H9 (cell line): ENCODE measurements at regions not wholly inside any gene's neighbourhood (a gene's known extent, or its start where the extent isn't known, plus 50 kb on each side); places are given as distances from the start of the nearest gene placed in this dataset.

Experiments used
- DNase-seq: peaks from one replicate; pipeline ENCODE4 v3.0.0-alpha.2; 2017
- H2AFZ ChIP-seq: one replicate; pipeline ENCODE4 v1.6.1; 2013; ENCODE audit warnings: mild to moderate bottlenecking, low read length, control low read depth, moderate library complexity
- H2AK5ac ChIP-seq: 2 replicates; pipeline ENCODE4 v1.6.1; 2013; ENCODE audit warnings: low read length, control low read depth, mixed read lengths; ENCODE audit not compliant: insufficient read length
- H2BK120ac ChIP-seq: one replicate; pipeline ENCODE4 v1.6.1; 2013; ENCODE audit warnings: low read depth, mild to moderate bottlenecking, low read length, control low read depth, inconsistent platforms; ENCODE audit not compliant: poor library complexity, severe bottlenecking
- H2BK12ac ChIP-seq: 2 replicates; pipeline ENCODE4 v1.6.1; 2013; ENCODE audit warnings: low read length, control low read depth, mixed read lengths, low read depth; ENCODE audit not compliant: insufficient read length
- H2BK15ac ChIP-seq: 2 replicates; pipeline ENCODE4 v1.6.1; 2013; ENCODE audit warnings: low read depth, low read length, control low read depth
- H2BK20ac ChIP-seq: one replicate; pipeline ENCODE4 v1.6.1; 2013; ENCODE audit warnings: low read depth, mild to moderate bottlenecking, low read length, control low read depth, inconsistent platforms; ENCODE audit not compliant: poor library complexity, severe bottlenecking
- H2BK5ac ChIP-seq: 2 replicates; pipeline ENCODE4 v1.6.1; 2013; ENCODE audit warnings: low read length, control low read depth, mixed read lengths; ENCODE audit not compliant: insufficient read length
- H3K14ac ChIP-seq: 2 replicates; pipeline ENCODE4 v1.6.1; 2013; ENCODE audit warnings: low read length, control low read depth; ENCODE audit not compliant: insufficient read depth
- H3K18ac ChIP-seq: 2 replicates; pipeline ENCODE4 v1.6.1; 2013; ENCODE audit warnings: low read depth, mild to moderate bottlenecking, mixed read lengths, low read length, control low read depth; ENCODE audit not compliant: insufficient read length
- H3K23ac ChIP-seq: 2 replicates; pipeline ENCODE4 v1.6.1; 2013; ENCODE audit warnings: low read length, control low read depth, mixed read lengths, low read depth; ENCODE audit not compliant: insufficient read length
- H3K23me2 ChIP-seq: 2 replicates; pipeline ENCODE4 v1.6.1; 2013; ENCODE audit warnings: low read depth, mild to moderate bottlenecking, mixed read lengths, low read length, control low read depth; ENCODE audit not compliant: insufficient read length, poor library complexity, severe bottlenecking
- H3K27ac ChIP-seq: 2 replicates; pipeline ENCODE4 v1.5.1; 2013; ENCODE audit warnings: low read length, control low read depth, mixed read lengths, low read depth; ENCODE audit not compliant: insufficient read length
- H3K27me3 ChIP-seq: 2 replicates; pipeline ENCODE4 v1.6.1; 2013; ENCODE audit warnings: low read length, control low read depth, inconsistent platforms; ENCODE audit not compliant: insufficient read depth
- H3K4ac ChIP-seq: 2 replicates; pipeline ENCODE4 v1.6.1; 2013; ENCODE audit warnings: low read depth, mild to moderate bottlenecking, control low read depth, inconsistent platforms, low read length, moderate library complexity
- H3K4me1 ChIP-seq: 2 replicates; pipeline ENCODE4 v1.6.1; 2013; ENCODE audit warnings: low read length, control low read depth, inconsistent platforms; ENCODE audit not compliant: insufficient read depth
- H3K4me2 ChIP-seq: 2 replicates; pipeline ENCODE4 v1.6.1; 2013; ENCODE audit warnings: low read length, control low read depth, mixed read lengths; ENCODE audit not compliant: insufficient read length, insufficient read depth
- H3K56ac ChIP-seq: 2 replicates; pipeline ENCODE4 v1.6.1; 2013; ENCODE audit warnings: low read depth, mild to moderate bottlenecking, mixed read lengths, low read length, control low read depth; ENCODE audit not compliant: insufficient read length
- H3K79me1 ChIP-seq: 2 replicates; pipeline ENCODE4 v1.6.1; 2013; ENCODE audit warnings: low read depth, mild to moderate bottlenecking, moderate library complexity, low read length, control low read depth, inconsistent platforms; ENCODE audit not compliant: insufficient read depth, poor library complexity, severe bottlenecking
- H3K79me2 ChIP-seq: 2 replicates; pipeline ENCODE4 v1.6.1; 2013; ENCODE audit warnings: low read length, control low read depth, inconsistent platforms; ENCODE audit not compliant: insufficient read depth
- H3K9ac ChIP-seq: 2 replicates; pipeline ENCODE4 v1.6.1; 2013; ENCODE audit warnings: low read length, control low read depth, mixed read lengths; ENCODE audit not compliant: insufficient read length; ENCODE audit errors: extremely low read depth
- H3K9me3 ChIP-seq: one replicate; pipeline ENCODE4 v1.6.1; 2013; ENCODE audit warnings: low read depth, low read length, inconsistent platforms; ENCODE audit not compliant: control insufficient read depth
- H3T11ph ChIP-seq: one replicate; pipeline ENCODE4 v1.6.1; 2013; ENCODE audit warnings: mild to moderate bottlenecking, low read length, control low read depth, inconsistent platforms
- H4K20me1 ChIP-seq: one replicate; pipeline ENCODE4 v1.6.1; 2013; ENCODE audit not compliant: control insufficient read depth, insufficient read length, insufficient read depth
- H4K5ac ChIP-seq: 2 replicates; pipeline ENCODE4 v1.6.1; 2013; ENCODE audit warnings: low read depth, mild to moderate bottlenecking, mixed read lengths, low read length, control low read depth; ENCODE audit not compliant: insufficient read length
- H4K8ac ChIP-seq: replicated peaks from 2 replicates; pipeline ENCODE4 v1.6.1; 2013; ENCODE audit warnings: low read length, control low read depth, mixed read lengths, low read depth; ENCODE audit not compliant: insufficient read length
- H4K91ac ChIP-seq: 2 replicates; pipeline ENCODE4 v1.6.1; 2013; ENCODE audit warnings: low read depth, mild to moderate bottlenecking, moderate library complexity, mixed read lengths, low read length, control low read depth; ENCODE audit not compliant: insufficient read length
- H3K27ac Mint-ChIP-seq, 3 experiments: 2 replicates in 2 of 3; 3 replicates in 1 of 3; pipeline ENCODE4 v1.8.0; 2020 to 2021; ENCODE audit warnings: mixed read lengths in 3 of 3, mild to moderate bottlenecking in 1 of 3, moderate library complexity in 1 of 3
- H3K27me3 Mint-ChIP-seq: 2 replicates; pipeline ENCODE4 v1.8.0; 2021; ENCODE audit warnings: low read depth, mild to moderate bottlenecking, moderate library complexity, mixed read lengths
- H3K36me3 Mint-ChIP-seq, 3 experiments: 2 replicates in 2 of 3; 3 replicates in 1 of 3; pipeline ENCODE4 v1.8.0; 2020 to 2021; ENCODE audit warnings: low read depth in 3 of 3, mixed read lengths in 3 of 3; ENCODE audit not compliant: insufficient read depth in 1 of 3
- H3K4me1 Mint-ChIP-seq, 2 experiments: 2 replicates each; pipeline ENCODE4 v1.8.0; 2020; ENCODE audit warnings: mixed read lengths in 2 of 2
- H3K4me3 Mint-ChIP-seq, 2 experiments: 2 replicates in 1 of 2; 3 replicates in 1 of 2; pipeline ENCODE4 v1.8.0; 2020 to 2021; ENCODE audit warnings: mild to moderate bottlenecking in 2 of 2, mixed read lengths in 2 of 2, moderate library complexity in 1 of 2
- H3K9me3 Mint-ChIP-seq, 2 experiments: 2 replicates in 1 of 2; 3 replicates in 1 of 2; pipeline ENCODE4 v1.8.0; 2020; ENCODE audit warnings: mild to moderate bottlenecking in 2 of 2, mixed read lengths in 2 of 2, moderate library complexity in 1 of 2
- CTCF ChIP-seq: fragments of 200-600 bp; sonication (generic); conservative IDR thresholded peaks from 3 replicates; pipeline ENCODE4 v1.8.0; 2021; ENCODE audit warnings: antibody characterized with exemption, mild to moderate bottlenecking
- WGBS: extraction: QIAGEN DNeasy Blood & Tissue Kit; methylation state at CpG from one replicate; pipeline ENCODE4 v1.1.7; 2013; ENCODE audit warnings: missing lambda C conversion rate, low lambda C conversion rate, mixed read lengths; ENCODE audit not compliant: insufficient read length; ENCODE audit errors: extremely low coverage; 5-methylcytosine and 5-hydroxymethylcytosine counted together

- H3K79me1 ChIP-seq: no peaks in the 10 kb centered on the region
- no peaks in the 10 kb centered on the region for H3K23me2 ChIP-seq
- WGBS: no CpG with 5 or more reads among the region's 4 CpGs
- H4K8ac ChIP-seq: no peak overlapping the region
- H2BK15ac ChIP-seq: no peak overlapping the region
- H2BK120ac ChIP-seq: no peak overlapping the region
- H3T11ph ChIP-seq: no peak overlapping the region
- H4K5ac ChIP-seq: no peak overlapping the region
- no peak overlapping the region for H3K27ac ChIP-seq
- no peaks in the 10 kb centered on the region for H3K27me3 Mint-ChIP-seq
- H3K4me2 ChIP-seq: no peak overlapping the region
- no peak overlapping the region for H3K14ac ChIP-seq
- H3K36me3 Mint-ChIP-seq: no peaks in the 10 kb centered on the region
- no peaks in the 10 kb centered on the region for H3K4me1 ChIP-seq
- no peaks in the 10 kb centered on the region for H3K9me3 Mint-ChIP-seq
- no peaks in the 10 kb centered on the region for H3K9me3 ChIP-seq
- H2BK12ac ChIP-seq: no peak overlapping the region
- H3K79me2 ChIP-seq: no peaks in the 10 kb centered on the region
- H3K9ac ChIP-seq: no peak overlapping the region
- H4K91ac ChIP-seq: no peak overlapping the region
- H3K18ac ChIP-seq: no peak overlapping the region
- TF ChIP-seq CTCF: no peak
- DNase-seq: no peak
- no peak overlapping the region for H3K4ac ChIP-seq
- no peaks in the 10 kb centered on the region for H4K20me1 ChIP-seq
- no peak overlapping the region for H3K23ac ChIP-seq
- no peak overlapping the region for H2BK5ac ChIP-seq
- no peak overlapping the region for H3K27ac Mint-ChIP-seq
- H2BK20ac ChIP-seq: no peak overlapping the region
- H3K4me3 Mint-ChIP-seq: no peak overlapping the region
- peaks cover 3 to 4% of the 10 kb centered on the region in 2 experiments for H3K4me1 Mint-ChIP-seq
- H3K27me3 ChIP-seq: no peaks in the 10 kb centered on the region
- no peak overlapping the region for H3K56ac ChIP-seq
- H2AFZ ChIP-seq: no peak overlapping the region
- no peak overlapping the region for H2AK5ac ChIP-seq
Observed at GRCh38 chr5:126358525-126358924, 64.7 kb upstream of the GRAMD2B start.
